Activated effector memory CD4-positive, alpha-beta T cell treated with anti-CD3 and anti-CD28 coated beads, Interleukin-2, amount 50 U/mL, for 16 hours (primary cell): ENCODE measurements at regions not wholly inside any gene's neighbourhood (a gene's known extent, or its start where the extent isn't known, plus 50 kb on each side); places are given as distances from the start of the nearest gene placed in this dataset.

Experiments
- DNase-seq: peaks from one replicate; pipeline ENCODE4 v3.0.0-alpha.2; 2020

GRCh38 chr2:19580264-19580663, 221.8 kb upstream of the OSR1 start:
- no peak for DNase-seq

GRCh38 chr2:19579461-19579860, 221.0 kb upstream of the OSR1 start:
- no peak for DNase-seq

DNA sequence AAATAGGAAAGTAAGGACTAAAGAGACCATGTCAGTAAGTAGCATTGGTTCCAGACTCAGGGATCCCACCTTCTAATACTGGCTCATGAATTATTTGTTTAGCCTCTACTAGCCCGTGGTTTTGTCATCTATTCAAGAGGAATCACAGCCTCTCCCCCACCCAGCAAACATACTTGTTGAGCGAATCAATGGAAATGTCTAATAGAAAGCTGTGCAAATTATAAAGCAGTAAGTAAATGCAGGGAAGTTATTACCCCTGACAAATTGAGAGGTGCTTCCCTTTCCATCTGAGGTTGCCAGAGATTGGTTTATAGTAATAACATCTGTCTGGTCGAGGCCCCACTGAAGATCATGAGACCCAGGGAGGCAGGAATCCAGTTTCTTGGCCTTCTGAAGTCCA, 219.3 kb upstream of the OSR1 start:
- DNase-seq = no peak

GRCh38 chr2:19576411-19576810, 218.0 kb upstream of the OSR1 start:
- no peak for DNase-seq

DNA sequence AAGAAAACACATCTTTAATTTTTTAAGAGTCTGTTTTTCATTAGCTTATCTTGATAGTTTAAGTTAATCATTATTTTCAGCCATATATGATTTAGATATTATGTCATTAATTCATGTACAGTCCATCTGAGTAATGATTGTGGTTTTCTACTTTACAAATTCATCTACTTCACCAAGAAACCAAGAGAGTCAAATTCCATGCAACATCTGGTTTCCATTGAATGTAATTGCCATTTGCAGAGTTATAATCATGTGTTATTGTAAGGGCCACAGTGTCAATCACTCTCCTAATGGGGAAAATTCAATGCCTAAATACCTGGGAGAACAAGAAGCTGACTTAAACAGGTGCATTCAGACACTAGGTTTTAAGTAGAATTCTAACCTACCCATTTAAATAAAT, 217.2 kb upstream of the OSR1 start:
- DNase-seq = no peak

DNA sequence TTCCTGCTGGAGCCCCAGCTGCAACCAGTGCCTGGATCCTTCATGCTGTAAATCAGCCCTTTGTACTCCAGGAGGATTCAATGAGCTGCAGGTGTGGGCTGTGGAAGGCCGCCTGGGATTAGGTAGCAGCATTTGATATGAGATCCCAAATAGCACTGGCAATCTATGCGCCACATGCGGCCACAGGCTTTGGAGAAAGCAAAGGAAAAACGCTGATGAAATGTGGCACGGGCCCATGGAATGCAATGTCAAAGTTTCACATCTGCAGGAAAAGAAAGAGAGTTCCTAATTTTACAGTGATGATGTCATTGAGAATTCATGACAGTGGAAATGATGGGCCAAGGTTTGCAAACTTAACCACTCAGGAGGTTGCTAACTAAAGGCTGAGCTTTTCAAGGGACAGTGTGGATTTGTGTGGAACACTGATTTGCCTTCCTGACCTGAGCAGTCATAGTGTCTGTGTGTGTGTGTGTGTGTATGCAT, 216.4 kb upstream of the OSR1 start:
- DNase-seq = no peak

- DNase-seq = no peak
These were observed 215.4 kb upstream of the OSR1 start for GRCh38 chr2:19573784-19574183.

- DNase-seq = no peak
These were observed 213.3 kb upstream of the OSR1 start for GRCh38 chr2:19571773-19572172.

DNA sequence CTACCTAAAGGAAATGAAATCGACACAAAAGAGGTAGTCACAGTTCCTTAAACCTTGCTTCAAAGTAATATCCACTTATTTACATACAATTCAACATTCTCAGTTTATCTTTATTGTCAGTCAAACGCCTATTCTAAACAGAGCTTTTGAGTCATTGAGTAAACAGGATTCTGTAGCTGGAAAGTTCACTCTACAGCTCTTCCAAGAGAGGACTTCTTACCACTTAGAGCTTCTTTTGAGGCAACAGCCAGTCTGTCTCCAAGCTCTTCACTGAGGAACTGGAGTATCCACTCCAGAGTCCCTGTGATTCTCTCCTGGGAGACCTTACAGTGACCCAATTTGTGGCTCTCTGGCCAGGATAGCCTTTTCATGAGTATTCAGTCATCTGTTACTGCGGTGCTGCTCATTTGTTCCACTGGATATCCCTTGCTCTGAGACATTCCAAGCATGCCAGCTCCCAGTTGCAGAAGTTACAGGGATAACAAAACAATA, 210.9 kb upstream of the OSR1 start:
- DNase-seq = no peak

- DNase-seq = no peak
These were observed 210.4 kb upstream of the OSR1 start for GRCh38 chr2:19568809-19569208.

DNA sequence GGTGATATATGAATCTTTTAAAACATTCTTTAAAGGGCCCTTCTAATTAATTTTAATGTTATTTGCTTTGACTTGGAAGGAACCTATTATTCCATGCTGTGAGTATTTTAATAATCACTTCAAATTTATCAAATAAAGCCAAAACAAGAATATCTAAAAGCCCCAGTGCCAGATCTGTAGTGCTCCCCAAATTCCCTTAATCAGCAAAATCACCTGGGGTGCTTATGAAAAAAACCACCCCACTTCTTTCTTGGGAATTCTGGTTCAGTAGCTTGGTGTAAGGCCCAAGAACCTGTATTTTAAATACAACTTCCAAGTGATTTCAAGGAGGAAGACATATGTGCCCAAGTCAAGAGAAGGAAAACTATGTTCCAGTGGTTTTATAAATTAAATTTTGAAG, 202.4 kb upstream of the OSR1 start:
- DNase-seq = no peak

DNA sequence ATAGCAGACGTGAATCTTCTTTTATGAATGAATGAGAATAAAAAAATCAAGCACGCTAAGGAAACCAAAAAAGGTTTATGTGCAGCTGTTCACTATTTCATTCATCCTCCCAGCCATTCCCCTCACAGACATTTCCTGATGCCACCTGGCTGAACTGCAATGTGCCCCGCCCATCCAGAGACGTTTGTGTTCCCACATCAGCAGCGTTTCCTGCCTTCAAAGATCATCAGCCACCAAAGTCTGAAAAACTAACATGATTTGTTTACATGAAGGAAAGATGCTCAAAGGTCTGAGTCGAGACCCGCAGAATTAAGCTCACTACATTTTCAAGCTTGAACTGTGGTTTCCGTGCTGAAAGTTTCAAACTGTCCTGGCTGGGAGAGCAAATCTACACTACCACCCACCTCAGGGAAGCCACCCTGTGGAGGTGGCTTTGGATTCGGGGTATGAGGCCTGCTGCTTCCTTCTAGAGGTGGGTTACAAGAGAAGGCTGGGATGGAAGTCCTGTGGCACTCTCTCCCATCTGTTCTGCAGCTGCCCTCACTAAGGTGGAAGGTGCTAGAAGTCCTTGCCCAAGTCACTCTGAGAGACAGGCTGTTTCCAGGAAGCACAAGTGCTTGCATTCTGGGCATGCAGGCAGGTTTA, 201.3 kb upstream of the OSR1 start:
- DNase-seq = no peak

DNA sequence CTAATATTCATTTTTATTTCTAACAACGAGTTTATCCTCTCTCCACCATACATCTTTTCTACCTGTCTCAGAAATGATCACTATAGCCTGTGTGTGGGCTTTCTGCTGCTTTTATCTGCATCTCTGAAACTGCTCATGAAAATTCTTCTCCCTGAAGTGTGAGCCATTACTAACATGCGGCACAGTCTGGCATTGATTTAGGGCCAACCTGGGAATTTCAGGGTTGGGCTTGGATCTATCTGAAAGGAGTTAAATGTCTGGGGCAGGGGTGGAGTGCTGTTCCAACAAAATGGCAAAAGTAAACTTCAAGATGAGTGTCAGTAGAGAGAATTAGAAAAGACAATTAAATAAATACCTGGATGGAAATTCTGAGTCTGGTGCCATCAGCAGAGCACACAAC, 198.2 kb upstream of the OSR1 start:
- DNase-seq = no peak

GRCh38 chr2:19554520-19554919, 196.1 kb upstream of the OSR1 start:
- no peak for DNase-seq

GRCh38 chr2:19552270-19552669, 193.8 kb upstream of the OSR1 start:
- DNase-seq = no peak

DNA sequence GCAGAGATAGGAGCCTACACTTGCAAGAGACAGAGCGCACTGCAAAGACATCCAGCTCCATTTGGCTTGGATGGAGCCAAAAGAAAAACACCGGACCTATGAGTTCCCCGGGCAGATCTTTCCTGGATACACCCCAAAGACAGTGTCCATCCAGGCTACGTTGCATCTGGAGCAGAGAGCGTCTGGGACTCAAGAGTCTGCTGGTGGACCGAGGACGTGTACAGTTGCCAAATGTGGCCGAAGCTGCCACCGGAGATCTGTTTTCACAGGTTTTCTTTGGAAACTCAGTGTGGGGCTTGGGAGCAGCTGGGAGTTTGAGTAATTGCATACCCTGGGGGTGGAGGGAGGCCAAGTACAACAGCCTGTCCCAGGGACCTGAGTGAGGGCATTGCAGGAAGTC, 192.3 kb upstream of the OSR1 start:
- DNase-seq = no peak

- no peak for DNase-seq
These were observed 191.4 kb upstream of the OSR1 start for GRCh38 chr2:19549821-19550220.

DNA sequence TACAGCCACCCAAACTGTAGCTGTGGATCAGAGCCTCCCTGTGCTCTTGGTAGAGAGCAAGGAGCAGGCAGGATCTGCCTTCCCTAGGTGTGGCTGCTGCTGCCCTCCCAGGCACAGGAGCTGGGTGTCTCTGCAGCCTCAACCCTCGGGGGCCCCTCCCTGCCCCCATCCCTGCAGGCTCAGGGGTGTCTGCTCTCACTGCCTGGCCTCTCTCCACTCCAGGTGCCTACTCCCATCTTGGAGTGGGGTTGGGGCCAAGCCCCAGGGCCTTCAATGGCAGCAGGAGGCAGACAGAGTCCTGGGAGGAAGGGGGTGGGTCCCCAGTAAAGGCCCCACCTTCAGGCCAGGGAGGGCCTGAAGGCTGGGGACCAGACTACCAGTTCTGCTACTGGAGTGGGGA, 189.7 kb upstream of the OSR1 start:
- no peak for DNase-seq

GRCh38 chr2:19547321-19547720, 188.9 kb upstream of the OSR1 start:
- DNase-seq = no peak

- DNase-seq = no peak
These were observed 187.1 kb upstream of the OSR1 start for GRCh38 chr2:19545507-19545906.

DNA sequence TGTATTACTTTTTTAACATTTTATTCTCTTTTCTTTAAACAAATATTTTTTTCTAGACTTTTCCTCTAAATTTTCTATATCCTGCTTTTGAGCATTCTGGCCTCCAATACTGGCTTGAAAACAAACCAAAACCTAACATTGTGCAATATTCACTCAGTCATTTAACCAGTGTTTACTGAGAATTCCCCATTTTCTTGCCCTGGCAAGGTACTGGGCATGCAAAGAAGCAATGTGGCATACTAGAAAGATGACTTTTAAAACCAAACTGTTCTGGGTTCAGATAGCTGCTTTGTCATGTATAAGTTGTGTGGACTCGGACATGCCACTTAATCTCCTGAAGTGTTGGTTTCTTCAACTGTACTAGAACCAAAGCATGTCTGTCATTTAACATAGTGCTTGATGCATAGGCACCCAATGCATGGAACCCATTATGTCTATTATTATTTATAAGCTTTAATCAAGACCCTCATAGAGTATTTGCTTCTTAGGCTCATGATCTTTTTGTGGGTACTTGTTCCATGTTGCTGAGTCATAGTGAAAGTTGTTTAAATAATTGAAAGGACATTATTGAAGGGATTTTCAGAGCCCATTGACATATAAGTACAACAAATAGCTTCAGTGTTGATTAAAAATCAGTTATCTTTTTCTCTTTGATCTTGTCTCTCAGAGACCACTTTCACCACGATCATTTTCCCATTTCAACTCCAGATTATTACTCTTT, 185.4 kb upstream of the OSR1 start:
- DNase-seq = no peak

DNA sequence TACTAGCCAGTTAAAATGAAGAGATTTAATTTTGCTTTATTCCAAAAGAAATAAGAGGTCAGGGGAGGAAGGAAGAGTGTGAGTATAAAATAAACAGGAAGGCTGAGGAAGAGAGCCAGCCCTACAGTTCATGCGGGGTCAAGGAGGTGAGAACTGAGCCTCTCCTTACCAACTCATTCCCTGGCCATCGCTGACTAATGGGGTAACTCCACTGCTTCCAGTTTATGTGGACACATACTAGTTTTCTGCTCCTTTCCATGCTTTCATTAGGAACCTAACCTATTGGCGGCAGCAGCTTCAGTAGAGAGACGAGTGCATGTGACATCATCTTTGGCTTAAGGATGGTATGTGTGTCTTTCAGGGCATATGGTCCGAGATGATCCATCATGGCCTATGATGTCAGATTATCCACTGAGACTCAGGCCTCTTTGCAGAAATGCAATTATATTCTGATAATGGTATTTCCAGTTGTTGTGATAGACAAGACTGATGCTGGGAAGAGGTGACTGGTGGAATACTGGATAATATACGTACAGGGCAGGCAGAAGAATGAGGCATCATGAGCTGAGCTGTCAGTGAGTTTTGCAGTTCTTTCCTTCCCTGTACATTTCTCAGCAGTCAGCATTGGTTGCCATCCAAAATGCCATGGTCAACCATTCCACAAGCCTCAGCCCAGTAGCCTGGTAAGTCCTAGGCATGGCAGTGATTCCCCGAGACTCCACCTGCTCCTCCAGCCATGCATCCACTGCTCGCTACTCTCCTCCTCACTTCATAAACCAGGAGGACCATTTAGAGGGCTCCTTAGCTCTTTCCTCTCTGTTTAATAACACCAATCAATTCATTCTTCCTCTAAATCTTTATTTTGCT, 184.6 kb upstream of the OSR1 start:
- DNase-seq = no peak

- no peak for DNase-seq
These were observed 183.5 kb upstream of the OSR1 start for GRCh38 chr2:19541884-19542283.
